ENCODE measurements at regions not wholly inside any gene's neighbourhood (a gene's known extent, or its start where the extent isn't known, plus 50 kb on each side); places are given as distances from the start of the nearest gene placed in this dataset.

DNA sequence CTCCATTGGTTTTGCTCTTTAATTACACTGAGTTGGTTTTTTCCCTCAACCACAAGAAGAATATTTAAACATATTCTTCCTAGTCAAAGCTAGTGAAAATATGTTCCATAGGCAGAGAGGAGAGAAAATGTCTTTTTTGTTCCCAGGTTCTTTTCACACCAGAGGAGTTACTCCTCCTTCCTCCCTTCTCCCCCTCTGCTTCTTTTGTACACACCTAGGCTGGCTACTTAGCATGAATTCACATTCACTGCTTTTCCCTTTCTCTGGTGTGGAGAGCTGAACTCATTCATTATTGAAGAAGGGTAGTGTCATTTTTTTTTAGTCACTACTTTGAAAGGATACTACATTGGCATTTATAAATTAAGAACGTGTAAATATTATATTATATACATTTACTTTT is 56.6 kb upstream of the UGP2 start:
- intact Hi-C loops (cut with DNase I), result no loop called here
- no peaks in the 10 kb centered on the region for H3K27me3 ChIP-seq
- DNase-seq, result no peak
- no peaks in the 10 kb centered on the region for H3K9me3 ChIP-seq
- TF ChIP-seq CTCF (IDR thresholded peaks at IDR 0.05), result no peak
- TF ChIP-seq POLR2A (IDR thresholded peaks at IDR 0.05), result no peak
- no peak overlapping the region for H3K4me3 ChIP-seq
- no peaks in the 10 kb centered on the region for H3K4me1 ChIP-seq
- H3K36me3 ChIP-seq, result no peaks in the 10 kb centered on the region
- H3K27ac ChIP-seq, result no peak overlapping the region
- 45 to 65% methylated on average over 1 of the region's 1 CpG for WGBS, 2 donors

- Histone ChIP-seq H3K9me3 (no peaks in the 10 kb centered on the region), H3K36me3 (no peaks in the 10 kb centered on the region), H3K4me3 (no peak overlapping the region), H3K27me3 (no peaks in the 10 kb centered on the region), H3K27ac (no peak overlapping the region), H3K4me1 (no peaks in the 10 kb centered on the region)
- DNase-seq, result no peak
- 93 to 97% methylated on average over 3 of the region's 3 CpGs for WGBS, 2 donors
- TF ChIP-seq CTCF (IDR thresholded peaks at IDR 0.05) (no peak), POLR2A (IDR thresholded peaks at IDR 0.05) (no peak)
- intact Hi-C loops (cut with DNase I), result no loop called here
Measured at GRCh38 chr2:63786471-63786870, 55.2 kb upstream of the UGP2 start.

- no peak overlapping the region for H3K27ac ChIP-seq
- no peaks in the 10 kb centered on the region for H3K27me3 ChIP-seq
- H3K4me1 ChIP-seq, result no peaks in the 10 kb centered on the region
- intact Hi-C loops (cut with DNase I), result no loop called here
- DNase-seq, result no peak
- TF ChIP-seq POLR2A (IDR thresholded peaks at IDR 0.05) (no peak), CTCF (IDR thresholded peaks at IDR 0.05) (no peak)
- 28 to 56% methylated on average over 3 of the region's 3 CpGs for WGBS, 2 donors
- H3K4me3 ChIP-seq, result no peak overlapping the region
- no peaks in the 10 kb centered on the region for H3K9me3 ChIP-seq
- H3K36me3 ChIP-seq, result no peaks in the 10 kb centered on the region
Measured at GRCh38 chr2:63788071-63788470, 53.6 kb upstream of the UGP2 start.

DNA sequence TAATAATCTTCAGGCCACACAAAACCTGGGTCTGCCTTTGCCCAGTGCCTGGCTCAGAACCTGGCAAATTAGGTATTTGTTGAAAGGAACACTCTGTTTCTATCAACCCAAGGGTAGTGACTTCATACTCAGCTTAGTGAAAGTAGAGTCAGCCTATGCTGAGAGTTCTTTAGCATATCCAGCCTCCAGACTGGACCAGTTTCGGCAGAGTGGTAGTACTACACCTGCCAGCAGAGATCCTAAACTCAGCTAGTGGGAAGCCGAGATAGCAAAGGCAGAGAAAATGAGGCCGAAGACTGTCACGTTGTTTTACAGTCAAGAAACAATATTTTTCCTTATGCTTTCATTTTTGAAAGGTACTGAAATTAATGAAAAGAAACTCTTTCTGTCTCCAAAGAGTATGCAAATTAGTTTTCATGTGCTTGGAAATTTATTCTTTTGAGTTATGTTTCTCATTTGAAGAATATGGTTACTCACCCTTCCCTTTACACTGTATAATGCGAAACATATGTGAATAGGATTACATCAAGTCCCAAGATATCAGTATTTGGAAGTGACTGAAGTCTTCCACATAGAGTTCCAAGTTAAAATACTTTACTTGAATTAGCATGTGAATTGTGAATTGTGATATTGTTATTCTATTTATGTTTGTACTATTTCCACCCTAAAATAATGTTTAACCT is 52.2 kb upstream of the UGP2 start:
- TF ChIP-seq CTCF (IDR thresholded peaks at IDR 0.05) (no peak), POLR2A (IDR thresholded peaks at IDR 0.05) (no peak)
- Histone ChIP-seq H3K27me3 (no peaks in the 10 kb centered on the region), H3K4me3 (no peak overlapping the region), H3K27ac (no peak overlapping the region), H3K9me3 (no peaks in the 10 kb centered on the region), H3K4me1 (no peaks in the 10 kb centered on the region), H3K36me3 (no peaks in the 10 kb centered on the region)
- WGBS, 2 donors, result 80 to 83% methylated on average over 5 of the region's 5 CpGs
- no peak for DNase-seq
- intact Hi-C loops (cut with DNase I), result no loop called here

DNA sequence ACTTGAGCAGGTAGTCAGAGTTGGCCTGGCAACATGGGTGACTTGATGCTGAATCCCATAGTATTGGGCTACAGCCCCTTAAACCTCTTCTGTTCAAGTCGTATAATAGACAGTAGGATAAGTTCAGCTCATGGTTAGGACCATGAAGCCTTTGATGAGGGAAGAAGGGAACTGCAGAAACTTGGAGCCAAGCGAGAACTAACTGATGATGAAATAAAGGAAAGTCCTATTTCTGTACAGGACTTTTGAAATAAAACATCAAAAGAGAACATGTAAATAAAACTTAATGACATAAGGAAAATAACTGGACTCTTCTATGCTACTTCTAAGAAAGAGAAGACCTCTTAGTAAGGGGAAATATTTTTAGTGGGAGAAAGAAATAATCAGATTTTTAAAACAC is 51.2 kb upstream of the UGP2 start:
- 62 to 72% methylated on average over 2 of the region's 2 CpGs for WGBS, 2 donors
- no peak for TF ChIP-seq CTCF (IDR thresholded peaks at IDR 0.05)
- TF ChIP-seq POLR2A (IDR thresholded peaks at IDR 0.05), result no peak
- intact Hi-C loops (cut with DNase I), result no loop called here
- H3K4me3 ChIP-seq, result no peak overlapping the region
- no peaks in the 10 kb centered on the region for H3K27me3 ChIP-seq
- no peak overlapping the region for H3K27ac ChIP-seq
- no peaks in the 10 kb centered on the region for H3K9me3 ChIP-seq
- DNase-seq, result no peak
- H3K4me1 ChIP-seq, result no peaks in the 10 kb centered on the region
- no peaks in the 10 kb centered on the region for H3K36me3 ChIP-seq

All from esophagus squamous epithelium (tissue), 5 donors.